Muscle layer of duodenum (tissue), 2 donors: ENCODE measurements at regions not wholly inside any gene's neighbourhood (a gene's known extent, or its start where the extent isn't known, plus 50 kb on each side); places are given as distances from the start of the nearest gene placed in this dataset.

Experiments
- H3K27ac ChIP-seq: one replicate; pipeline ENCODE4 v1.7.0; 2013; ENCODE audit warnings: mild to moderate bottlenecking, low read length
- H3K27me3 ChIP-seq: one replicate; pipeline ENCODE4 v1.7.0; 2013; ENCODE audit warnings: low read depth, mild to moderate bottlenecking, control low read depth, low read length
- H3K36me3 ChIP-seq, 2 donors: one replicate each; pipeline ENCODE4 v1.7.0; 2013; ENCODE audit warnings: low read length in 2 of 2, control low read depth in 1 of 2, mild to moderate bottlenecking in 1 of 2; ENCODE audit not compliant: insufficient read depth in 2 of 2, control insufficient read depth in 1 of 2
- H3K4me1 ChIP-seq, 2 donors: one replicate each; pipeline ENCODE4 v1.7.0; 2013; ENCODE audit warnings: low read length in 2 of 2, mild to moderate bottlenecking in 2 of 2, control low read depth in 1 of 2, moderate library complexity in 1 of 2; ENCODE audit not compliant: insufficient read depth in 2 of 2, control insufficient read depth in 1 of 2
- H3K4me3 ChIP-seq, 2 donors: one replicate each; pipeline ENCODE4 v1.7.0; 2013; ENCODE audit warnings: low read length in 2 of 2, low read depth in 1 of 2, mild to moderate bottlenecking in 1 of 2
- H3K9me3 ChIP-seq, 2 donors: one replicate each; pipeline ENCODE4 v1.7.0; 2013; ENCODE audit warnings: low read length in 2 of 2, control low read depth in 1 of 2, mild to moderate bottlenecking in 1 of 2; ENCODE audit not compliant: control insufficient read depth in 1 of 2
- donor health status: healthy.

DNA sequence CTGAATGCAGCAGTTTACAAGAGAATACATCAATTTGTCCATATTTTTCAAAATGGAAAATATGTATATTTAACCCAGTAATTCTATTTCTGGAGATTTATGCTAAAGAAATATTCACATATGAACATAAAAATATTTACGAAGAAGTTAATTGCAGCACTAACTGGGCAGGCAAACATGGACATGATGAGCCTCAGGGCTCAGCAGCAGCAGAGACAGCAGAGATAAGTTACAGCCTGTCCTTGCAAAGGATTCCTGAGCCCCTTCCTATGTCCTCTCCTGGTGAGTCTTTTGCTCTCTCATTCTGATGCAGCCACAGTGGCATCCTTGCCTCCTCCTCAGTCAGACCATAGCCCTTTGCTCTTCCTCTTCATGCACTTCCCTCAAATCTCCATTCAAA is 680.6 kb upstream of the CPEB2 start:
- H3K4me3 ChIP-seq, result no peak overlapping the region
- H3K4me1 ChIP-seq, result no peaks in the 10 kb centered on the region
- no peak overlapping the region for H3K27ac ChIP-seq
- H3K9me3 ChIP-seq, result peaks cover 0 to 3% of the 10 kb centered on the region in 2 donors
- no peaks in the 10 kb centered on the region for H3K27me3 ChIP-seq
- no peaks in the 10 kb centered on the region for H3K36me3 ChIP-seq

DNA sequence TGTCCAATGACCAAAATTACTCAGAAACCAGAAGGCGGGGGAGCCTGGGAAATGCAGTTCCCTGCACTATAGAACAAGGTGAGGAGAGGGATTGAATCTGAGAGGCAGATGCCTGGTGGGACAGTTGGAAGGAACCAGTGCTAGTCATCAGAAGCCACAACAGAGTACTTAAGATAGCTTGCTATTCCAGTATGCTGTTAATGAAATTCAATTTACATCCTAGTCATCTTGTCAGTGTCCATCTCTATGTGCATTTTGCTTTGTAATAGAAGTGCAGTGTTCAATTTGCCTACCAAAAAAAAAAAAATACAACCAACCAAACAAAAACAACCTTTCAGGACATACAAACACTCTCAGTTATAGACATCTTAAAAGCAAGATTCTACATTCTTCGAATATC is 679.1 kb upstream of the CPEB2 start:
- Histone ChIP-seq H3K4me3 (no peak overlapping the region), H3K27ac (no peak overlapping the region), H3K4me1 (no peaks in the 10 kb centered on the region), H3K27me3 (no peaks in the 10 kb centered on the region), H3K36me3 (no peaks in the 10 kb centered on the region), H3K9me3 (peaks cover 0 to 3% of the 10 kb centered on the region in 2 donors)

DNA sequence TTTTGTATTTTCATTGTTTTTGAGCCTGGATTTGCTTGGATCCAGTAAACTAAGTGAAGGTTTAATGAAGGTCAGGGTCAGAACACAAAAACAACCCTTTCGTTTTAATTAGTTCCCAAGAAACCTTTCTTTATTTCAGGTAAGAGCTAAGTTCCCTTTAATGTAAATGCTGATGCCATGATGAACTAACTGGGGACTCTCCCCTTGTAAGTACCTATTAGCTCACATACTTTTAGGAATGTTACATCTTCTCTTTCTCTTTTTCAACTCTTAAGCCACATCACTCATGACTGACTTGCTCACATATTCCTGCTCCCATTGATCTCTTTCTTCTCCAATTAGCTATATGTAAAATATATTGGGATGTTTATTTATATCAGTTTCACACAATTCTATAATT is 673.1 kb upstream of the CPEB2 start:
- Histone ChIP-seq H3K27ac (no peak overlapping the region), H3K36me3 (no peaks in the 10 kb centered on the region), H3K9me3 (peaks cover 0 to 3% of the 10 kb centered on the region in 2 donors), H3K4me1 (no peaks in the 10 kb centered on the region), H3K4me3 (no peak overlapping the region), H3K27me3 (no peaks in the 10 kb centered on the region)

DNA sequence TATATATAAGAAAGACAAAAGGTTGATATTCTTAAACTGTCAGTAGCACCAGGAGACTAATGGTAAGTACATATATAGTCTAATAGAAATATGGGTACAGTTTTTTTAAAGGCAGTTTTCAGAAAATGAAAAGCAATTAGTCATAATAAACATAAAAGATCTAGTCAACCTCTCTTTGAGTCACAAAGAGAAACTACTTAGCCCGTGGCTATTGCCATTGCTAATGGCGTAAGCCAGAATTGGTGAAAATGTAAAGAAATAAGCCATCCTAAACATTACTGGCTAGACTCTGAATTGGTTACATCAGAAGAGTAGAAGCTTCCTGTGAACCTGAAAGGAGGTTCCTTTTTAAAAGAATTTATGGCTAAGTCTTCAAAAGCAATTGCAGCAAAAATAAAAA is 668.7 kb upstream of the CPEB2 start:
- Histone ChIP-seq H3K27me3 (no peaks in the 10 kb centered on the region), H3K36me3 (no peaks in the 10 kb centered on the region), H3K4me3 (no peak overlapping the region)

DNA sequence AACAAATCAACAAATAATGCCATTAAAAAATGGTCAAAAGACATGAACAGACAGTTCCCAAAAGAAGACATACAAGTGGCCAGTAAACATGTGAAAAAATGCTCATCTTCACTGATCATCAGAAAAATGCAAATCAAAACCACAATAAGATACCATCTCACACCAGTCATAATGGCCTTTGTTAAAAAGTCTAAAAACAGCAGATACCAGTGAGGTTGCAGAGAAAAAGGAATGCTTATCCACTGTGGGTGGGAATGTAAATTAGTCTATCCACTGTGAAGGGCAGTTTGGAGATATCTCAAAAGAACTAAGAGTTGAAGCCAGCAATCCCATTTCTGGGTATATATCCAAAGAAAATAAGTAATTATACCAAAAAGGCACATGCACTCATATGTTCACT is 668.1 kb upstream of the CPEB2 start:
- Histone ChIP-seq H3K27me3 (no peaks in the 10 kb centered on the region), H3K36me3 (no peaks in the 10 kb centered on the region), H3K9me3 (no peaks in the 10 kb centered on the region), H3K4me3 (no peak overlapping the region), H3K27ac (no peak overlapping the region), H3K4me1 (no peaks in the 10 kb centered on the region)

More for the DNA sequence above, 668.7 kb upstream of the CPEB2 start:
- no peaks in the 10 kb centered on the region for H3K4me1 ChIP-seq
- H3K9me3 ChIP-seq, result no peaks in the 10 kb centered on the region
- no peak overlapping the region for H3K27ac ChIP-seq

DNA sequence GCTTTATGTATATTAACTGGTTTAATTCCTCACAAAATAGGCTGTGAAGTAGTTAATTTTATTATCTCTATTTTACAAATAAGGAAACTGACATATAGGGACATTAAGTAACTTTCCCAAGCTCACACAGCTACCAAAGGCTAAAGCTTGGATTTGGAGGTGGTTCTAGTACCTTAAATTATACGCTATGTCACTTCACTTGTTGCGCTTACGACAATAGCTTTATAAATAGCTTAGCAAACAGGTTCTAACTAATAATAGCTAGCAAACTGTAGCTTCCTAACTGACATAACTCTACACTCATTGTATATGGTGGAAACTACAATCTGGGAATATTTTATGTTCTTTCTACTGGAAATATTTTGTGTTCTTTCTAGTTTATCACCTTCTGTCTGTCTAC is 666.4 kb upstream of the CPEB2 start:
- Histone ChIP-seq H3K27me3 (no peaks in the 10 kb centered on the region), H3K4me1 (no peaks in the 10 kb centered on the region), H3K27ac (no peak overlapping the region), H3K36me3 (no peaks in the 10 kb centered on the region), H3K9me3 (no peaks in the 10 kb centered on the region), H3K4me3 (no peak overlapping the region)

DNA sequence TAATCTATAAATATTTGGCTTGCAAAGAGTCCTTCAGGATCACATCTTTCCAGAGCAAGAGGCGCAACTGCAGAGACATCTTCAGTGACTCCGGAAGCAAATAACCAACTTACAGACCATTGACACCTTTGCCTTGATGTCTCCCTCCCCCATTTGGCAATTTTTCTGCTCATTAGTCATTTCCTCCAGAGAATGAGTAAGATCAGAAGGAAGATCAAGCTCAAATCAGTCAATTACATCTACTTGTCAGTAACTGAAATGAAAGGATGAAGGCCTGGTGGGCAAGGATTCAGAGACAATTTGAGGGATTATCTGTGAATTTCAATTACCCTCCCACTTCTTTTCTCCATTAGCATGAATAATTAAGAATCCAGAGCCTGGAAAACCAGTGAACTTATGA is 665.6 kb upstream of the CPEB2 start:
- H3K27ac ChIP-seq, result no peak overlapping the region
- no peaks in the 10 kb centered on the region for H3K36me3 ChIP-seq
- no peaks in the 10 kb centered on the region for H3K27me3 ChIP-seq
- H3K9me3 ChIP-seq, result no peaks in the 10 kb centered on the region
- H3K4me1 ChIP-seq, result no peaks in the 10 kb centered on the region
- no peak overlapping the region for H3K4me3 ChIP-seq

DNA sequence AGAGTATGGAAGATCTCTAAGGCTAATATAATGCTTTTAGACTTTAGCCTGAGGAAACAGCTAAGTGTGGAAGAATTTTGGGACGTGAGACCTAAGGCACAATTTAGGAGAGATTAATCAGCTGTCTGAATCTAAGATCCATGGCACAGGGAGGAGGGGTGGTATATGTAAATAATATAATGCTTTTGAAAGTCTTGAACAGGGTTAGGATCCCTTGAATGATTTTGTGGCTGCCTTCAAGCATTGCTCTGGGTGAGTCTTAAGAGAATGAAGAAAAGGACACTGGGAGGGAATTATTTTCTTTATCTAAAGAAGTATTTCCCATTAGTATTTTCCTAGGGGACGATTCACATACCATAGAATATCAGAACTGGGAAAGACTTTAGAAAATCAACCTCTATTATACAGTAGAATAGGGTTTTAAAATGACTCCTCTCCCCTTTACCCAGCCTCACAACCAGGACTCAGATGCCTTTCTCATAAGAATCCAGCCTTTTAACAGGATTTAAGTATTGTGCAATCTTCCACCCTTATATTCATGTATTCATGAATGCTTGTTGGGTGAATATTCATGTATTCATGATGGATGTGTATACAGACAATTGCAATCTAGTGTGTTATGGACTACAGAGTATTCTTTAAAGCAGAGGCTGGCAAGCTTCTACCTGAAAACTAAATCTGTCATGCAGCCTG is 664.2 kb upstream of the CPEB2 start:
- Histone ChIP-seq H3K4me1 (no peaks in the 10 kb centered on the region), H3K36me3 (no peaks in the 10 kb centered on the region), H3K4me3 (no peak overlapping the region), H3K27me3 (no peaks in the 10 kb centered on the region), H3K27ac (no peak overlapping the region), H3K9me3 (no peaks in the 10 kb centered on the region)

DNA sequence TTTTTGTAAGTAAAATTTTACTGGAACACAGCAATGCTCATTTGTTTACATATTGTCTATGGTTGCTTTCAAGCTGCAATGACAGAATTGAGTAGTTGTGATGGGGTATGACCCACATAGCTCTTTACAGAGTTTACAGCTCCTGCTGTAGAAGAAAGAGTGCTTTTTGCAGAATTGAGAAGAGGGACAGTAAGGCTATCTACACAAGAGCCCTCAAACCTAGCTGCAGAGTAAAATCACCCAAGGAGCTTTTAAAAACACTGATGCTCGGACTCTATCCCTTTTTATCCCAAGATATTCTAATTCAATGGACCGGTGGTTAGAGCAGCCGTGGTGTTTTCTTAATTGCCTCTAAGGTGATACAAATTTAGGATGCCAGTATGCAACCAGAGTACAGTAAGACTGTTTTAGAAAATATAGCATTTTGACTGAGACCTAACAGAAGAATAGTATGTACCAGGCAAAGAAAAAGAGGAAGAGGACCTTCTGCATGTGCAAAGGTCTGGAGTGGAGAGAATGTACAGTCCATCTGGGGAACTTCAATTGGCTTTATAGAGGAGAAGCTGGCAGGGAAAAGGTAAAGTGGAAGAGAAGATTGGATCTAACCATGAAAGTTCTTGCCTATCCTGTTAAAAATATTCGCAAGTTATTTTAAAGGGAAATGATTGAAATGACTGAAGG is 663.6 kb upstream of the CPEB2 start:
- Histone ChIP-seq H3K4me3 (no peak overlapping the region), H3K36me3 (no peaks in the 10 kb centered on the region), H3K4me1 (no peaks in the 10 kb centered on the region), H3K27me3 (no peaks in the 10 kb centered on the region), H3K27ac (no peak overlapping the region), H3K9me3 (no peaks in the 10 kb centered on the region)

DNA sequence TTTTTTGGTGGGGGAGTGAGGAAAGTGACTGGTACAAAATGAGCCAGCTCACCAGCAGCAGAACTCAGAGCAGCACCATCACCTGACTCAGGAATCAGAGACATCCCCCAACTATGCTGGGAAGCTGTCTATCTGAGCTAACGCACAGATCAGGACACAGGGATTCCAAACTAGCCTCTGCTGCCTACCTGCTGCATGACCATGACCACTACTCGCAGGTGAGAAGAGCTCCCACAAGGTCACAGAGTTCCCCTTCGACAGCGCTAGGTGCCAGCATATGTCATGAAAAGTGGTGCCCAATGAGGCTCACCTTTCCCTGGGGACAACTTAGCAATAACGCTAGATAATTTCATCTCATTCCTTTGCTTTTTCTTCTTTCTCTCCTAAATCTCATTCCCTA is 662.6 kb upstream of the CPEB2 start:
- Histone ChIP-seq H3K36me3 (no peaks in the 10 kb centered on the region), H3K4me1 (no peaks in the 10 kb centered on the region), H3K9me3 (no peaks in the 10 kb centered on the region), H3K27ac (no peak overlapping the region), H3K27me3 (no peaks in the 10 kb centered on the region), H3K4me3 (no peak overlapping the region)

DNA sequence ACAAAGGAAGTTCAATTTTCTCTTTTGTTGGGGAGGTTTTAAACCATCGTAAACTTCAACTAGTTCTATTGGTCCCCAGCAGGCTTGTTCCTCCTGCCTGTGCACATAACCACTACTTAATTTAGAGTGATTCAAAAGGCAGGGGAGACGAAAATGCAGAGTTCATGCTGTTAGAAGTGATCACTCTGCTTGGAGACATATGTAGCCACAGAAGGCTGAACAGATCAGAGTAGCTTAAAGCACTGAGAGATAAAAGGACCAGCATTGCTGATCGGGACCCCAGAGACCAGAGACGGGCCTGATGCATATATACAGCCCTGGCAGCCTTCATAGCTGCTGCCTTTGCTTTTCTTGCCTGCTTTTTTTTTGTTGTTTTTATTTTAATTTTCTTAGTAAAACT is 662.0 kb upstream of the CPEB2 start:
- H3K27ac ChIP-seq, result no peak overlapping the region
- no peaks in the 10 kb centered on the region for H3K36me3 ChIP-seq
- H3K4me3 ChIP-seq, result no peak overlapping the region
- H3K27me3 ChIP-seq, result no peaks in the 10 kb centered on the region
- no peaks in the 10 kb centered on the region for H3K9me3 ChIP-seq
- H3K4me1 ChIP-seq, result no peaks in the 10 kb centered on the region

DNA sequence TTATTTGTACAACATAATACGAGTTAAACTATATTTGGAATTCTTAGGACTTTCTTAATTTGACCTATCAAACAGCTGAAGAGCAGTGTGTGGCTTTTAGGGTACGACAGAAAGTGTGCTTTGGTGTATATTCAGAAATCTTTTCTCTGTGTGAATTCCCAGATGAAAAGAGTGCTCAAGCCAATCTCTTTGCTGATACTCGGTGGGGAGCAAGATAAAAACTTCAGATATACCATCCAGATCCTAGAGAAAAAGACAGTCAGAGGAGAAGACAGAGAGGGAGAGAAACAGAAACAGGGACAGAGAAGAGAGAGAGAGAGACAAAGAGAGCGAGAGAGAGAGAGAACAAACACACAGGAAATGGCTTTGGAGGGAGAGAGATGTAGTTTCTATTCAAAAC is 658.3 kb upstream of the CPEB2 start:
- Histone ChIP-seq H3K36me3 (no peaks in the 10 kb centered on the region), H3K27me3 (no peaks in the 10 kb centered on the region), H3K27ac (no peak overlapping the region), H3K9me3 (no peaks in the 10 kb centered on the region), H3K4me3 (no peak overlapping the region), H3K4me1 (no peaks in the 10 kb centered on the region)
